ENCODE measurements at regions not wholly inside any gene's neighbourhood (a gene's known extent, or its start where the extent isn't known, plus 50 kb on each side); places are given as distances from the start of the nearest gene placed in this dataset.
"Not testable (repeated sequence)": the region's sequence is repeated elsewhere in the genome, so short reads cannot be mapped to it uniquely, and the experiment has no call there.

- no peak for DNase-seq (ENCODE audit: low spot score)
Observed at GRCh38 chr4:91653067-91653466, 650.7 kb upstream of the GRID2 start.

- DNase-seq (ENCODE audit: low spot score) = no peak
Observed at GRCh38 chr4:91681091-91681490, 622.7 kb upstream of the GRID2 start.

GRCh38 chr4:91681544-91681943, 622.2 kb upstream of the GRID2 start:
- no peak for DNase-seq (ENCODE audit: low spot score)

- DNase-seq (ENCODE audit: low spot score) = no peak
Observed at GRCh38 chr4:91684955-91685354, 618.8 kb upstream of the GRID2 start.

GRCh38 chr4:91688413-91688812, 615.4 kb upstream of the GRID2 start:
- DNase-seq (ENCODE audit: low spot score) = no peak

- DNase-seq (ENCODE audit: low spot score) = not testable (repeated sequence)
Observed at GRCh38 chr4:91699691-91700090, 604.1 kb upstream of the GRID2 start.

- no peak for DNase-seq (ENCODE audit: low spot score)
Observed at GRCh38 chr4:91729851-91730250, 573.9 kb upstream of the GRID2 start.

GRCh38 chr4:91734682-91735081, 569.1 kb upstream of the GRID2 start:
- no peak for DNase-seq (ENCODE audit: low spot score)

- not testable (repeated sequence) for DNase-seq (ENCODE audit: low spot score)
Observed at GRCh38 chr4:91738831-91739230, 564.9 kb upstream of the GRID2 start.

GRCh38 chr4:91746551-91746950, 557.2 kb upstream of the GRID2 start:
- no peak for DNase-seq (ENCODE audit: low spot score)

GRCh38 chr4:91751961-91752360, 551.8 kb upstream of the GRID2 start:
- no peak for DNase-seq (ENCODE audit: low spot score)

- DNase-seq (ENCODE audit: low spot score) = no peak
Observed at GRCh38 chr4:91754716-91755115, 549.0 kb upstream of the GRID2 start.

- no peak for DNase-seq (ENCODE audit: low spot score)
Observed at GRCh38 chr4:91758487-91758886, 545.3 kb upstream of the GRID2 start.

- no peak for DNase-seq (ENCODE audit: low spot score)
Observed at GRCh38 chr4:91764085-91764484, 539.7 kb upstream of the GRID2 start.

- no peak for DNase-seq (ENCODE audit: low spot score)
Observed at GRCh38 chr4:91769912-91770311, 533.9 kb upstream of the GRID2 start.

- DNase-seq (ENCODE audit: low spot score) = not testable (repeated sequence)
Observed at GRCh38 chr4:91791631-91792030, 512.1 kb upstream of the GRID2 start.

GRCh38 chr4:91795947-91796346, 507.8 kb upstream of the GRID2 start:
- no peak for DNase-seq (ENCODE audit: low spot score)

GRCh38 chr4:91812319-91812718, 491.4 kb upstream of the GRID2 start:
- no peak for DNase-seq (ENCODE audit: low spot score)

- DNase-seq (ENCODE audit: low spot score) = no peak
Observed at GRCh38 chr4:91824773-91825172, 479.0 kb upstream of the GRID2 start.

- DNase-seq (ENCODE audit: low spot score) = no peak
Observed at GRCh38 chr4:91826186-91826585, 477.6 kb upstream of the GRID2 start.

- DNase-seq (ENCODE audit: low spot score) = no peak
Observed at GRCh38 chr4:91827914-91828313, 475.9 kb upstream of the GRID2 start.

GRCh38 chr4:91829531-91829930, 474.2 kb upstream of the GRID2 start:
- no peak for DNase-seq (ENCODE audit: low spot score)

- DNase-seq (ENCODE audit: low spot score) = no peak
Observed at GRCh38 chr4:91830681-91831395, 472.9 kb upstream of the GRID2 start.

GRCh38 chr4:91837608-91838029, 466.1 kb upstream of the GRID2 start:
- DNase-seq (ENCODE audit: low spot score) = no peak

Data from AG20443 (cell line).